K562 (cell line): ENCODE measurements at regions not wholly inside any gene's neighbourhood (a gene's known extent, or its start where the extent isn't known, plus 50 kb on each side); places are given as distances from the start of the nearest gene placed in this dataset.
A peak's percentile ranks its signal among the peaks of the same experiment; 100 is the strongest.

Experiments used
- ATAC-seq: fragments of 200-7000 bp; cut with Tn5 transposase; 3 replicates; pipeline ENCODE4 v1.9.1; 2020; ENCODE audit warnings: moderate library complexity
- BruUV-seq: library from RNA; stranded (reverse); fragments of 400-500 nt; replicated peaks from 2 replicates; lab custom pipeline; 2021; lab: Mats Ljungman, UMichigan
- CTCF ChIA-PET: fragments of 300-600 bp; formaldehyde crosslinking; extraction: SDS; loops from one replicate; lab custom pipeline; 2021; ENCODE audit warnings: low intra/inter-chr PET ratio; lab: Yijun Ruan, JAX
- POLR2A ChIA-PET: fragments of 300-600, 350-650 bp; sonication (Branson Sonifier 250); formaldehyde crosslinking; extraction: SDS; loops from one replicate; lab custom pipeline; 2021; ENCODE audit warnings: antibody characterized with exemption, inconsistent platforms; lab: Yijun Ruan, JAX
- DNase-seq, 4 experiments: peaks; one replicate each; pipeline versions ENCODE4 v3.0.0 to v3.0.0-alpha.2; 2011 to 2018; ENCODE audit warnings: low spot score in 3 of 4, mixed read lengths in 3 of 4; ENCODE audit errors: extremely low read depth in 1 of 4
- FAIRE-seq: peaks from 2 replicates; lab custom pipeline; 2011; peaks lifted over from hg19 to GRCh38; lab: Jason Lieb, UNC
- H2AFZ ChIP-seq: 2 replicates; pipeline ENCODE4 v1.6.0; 2011; ENCODE audit warnings: low read depth, low read length, control low read depth, inconsistent platforms
- H3K27ac ChIP-seq: fragments of 200-600 bp; 3 replicates; pipeline ENCODE4 v1.8.0; 2011; ENCODE audit warnings: low read depth, mild to moderate bottlenecking, control low read depth, inconsistent platforms, low read length, moderate library complexity, mixed read lengths; ENCODE audit errors: extremely low read depth
- H3K27me3 ChIP-seq, 2 experiments: fragments of 300-600 bp in 1 of 2; 2 replicates in 1 of 2; 3 replicates in 1 of 2; pipeline versions ENCODE4 v1.6.0 to v1.8.0; 2011; ENCODE audit warnings: inconsistent platforms in 2 of 2, low read length in 2 of 2, mild to moderate bottlenecking in 1 of 2, mixed read lengths in 1 of 2, moderate library complexity in 1 of 2; ENCODE audit not compliant: control insufficient read depth in 2 of 2, insufficient read depth in 2 of 2
- H3K36me3 ChIP-seq: fragments of 300-600 bp; 3 replicates; pipeline ENCODE4 v1.8.0; 2011; ENCODE audit warnings: mild to moderate bottlenecking, low read length, inconsistent platforms; ENCODE audit not compliant: control insufficient read depth, insufficient read depth
- H3K4me1 ChIP-seq, 2 experiments: fragments of 200-600 bp in 1 of 2; replicated peaks in 1 of 2; 2 replicates in 1 of 2; 3 replicates in 1 of 2; pipeline versions ENCODE4 v1.5.1 to v1.8.0; 2011; ENCODE audit warnings: inconsistent platforms in 2 of 2, low read length in 2 of 2, mild to moderate bottlenecking in 1 of 2, mixed read lengths in 1 of 2, moderate library complexity in 1 of 2; ENCODE audit not compliant: control insufficient read depth in 2 of 2, insufficient read depth in 2 of 2
- H3K4me2 ChIP-seq: 2 replicates; pipeline ENCODE4 v1.6.1; 2011; ENCODE audit warnings: low read length, control low read depth, inconsistent platforms, mixed read lengths; ENCODE audit not compliant: insufficient read depth
- H3K4me3 ChIP-seq: fragments of 200-600 bp; sonication (generic), shearing (Covaris generic); 2 replicates; pipeline ENCODE4 v1.5.1; 2016; ENCODE audit warnings: control low read depth, inconsistent platforms
- H3K79me2 ChIP-seq: fragments of 200-600 bp; 3 replicates; pipeline ENCODE4 v1.8.0; 2011; ENCODE audit warnings: low read length, inconsistent platforms; ENCODE audit not compliant: control insufficient read depth, insufficient read depth
- H3K9ac ChIP-seq, 2 experiments: 2 replicates each; pipeline versions ENCODE4 v1.6.0 to v1.6.1; 2011; ENCODE audit warnings: low read depth in 2 of 2, low read length in 2 of 2, control low read depth in 1 of 2, inconsistent platforms in 1 of 2, mild to moderate bottlenecking in 1 of 2, mixed read lengths in 1 of 2; ENCODE audit not compliant: insufficient read depth in 1 of 2
- H3K9me1 ChIP-seq: one replicate; pipeline ENCODE4 v1.6.0; 2011; ENCODE audit warnings: inconsistent platforms, mild to moderate bottlenecking, low read length, moderate library complexity; ENCODE audit not compliant: control insufficient read depth, insufficient read depth
- H3K9me3 ChIP-seq: replicated peaks from 2 replicates; pipeline ENCODE4 v1.5.1; 2011; ENCODE audit warnings: low read depth, low read length, inconsistent platforms; ENCODE audit not compliant: control insufficient read depth, insufficient read depth
- H4K20me1 ChIP-seq: replicated peaks from 2 replicates; pipeline ENCODE4 v1.6.1; 2011; ENCODE audit warnings: low read length, inconsistent platforms, mixed read lengths; ENCODE audit not compliant: control insufficient read depth, insufficient read depth
- FOXA3 ChIP-seq, 2 experiments: fragments of 450-650 bp in 1 of 2; sonication (generic) in 1 of 2; formaldehyde crosslinking; IDR thresholded peaks in 1 of 2; conservative IDR thresholded peaks in 1 of 2; 2 replicates each; pipeline versions ENCODE4 v1.4.0 to v1.8.0; 2020 to 2022; ENCODE audit warnings: mild to moderate bottlenecking in 2 of 2, missing genetic modification reagents in 1 of 2
- HNRNPUL1 ChIP-seq: fragments of 200-400 bp; formaldehyde crosslinking; IDR thresholded peaks from 2 replicates; pipeline ENCODE4 v1.6.1; 2017; ENCODE audit warnings: low read length
- MEIS2 ChIP-seq: fragments of 450-650 bp; IDR thresholded peaks from 2 replicates; pipeline ENCODE4 v1.6.1; 2014; ENCODE audit warnings: mild to moderate bottlenecking; ENCODE audit not compliant: partially characterized antibody
- PHF8 ChIP-seq: fragments of 200-600 bp; sonication (generic); IDR thresholded peaks from 2 replicates; pipeline ENCODE4 v1.6.1; 2012; ENCODE audit warnings: mixed run types, mild to moderate bottlenecking, inconsistent platforms, low read length, moderate library complexity, borderline replicate concordance
- RBBP5 ChIP-seq: fragments of 200-600 bp; sonication (generic); IDR thresholded peaks from 2 replicates; pipeline ENCODE4 v1.6.1; 2012; ENCODE audit warnings: borderline replicate concordance, mild to moderate bottlenecking, low read length, control low read depth, inconsistent platforms; ENCODE audit not compliant: insufficient read depth, poor library complexity, severe bottlenecking
- RBFOX2 ChIP-seq: fragments of 200-400 bp; formaldehyde crosslinking; IDR thresholded peaks from 2 replicates; pipeline ENCODE4 v1.6.1; 2017; ENCODE audit warnings: low read depth, mild to moderate bottlenecking, low read length, moderate library complexity
- SAFB2 ChIP-seq: fragments of 200-400 bp; formaldehyde crosslinking; IDR thresholded peaks from 2 replicates; pipeline ENCODE4 v1.6.1; 2018; ENCODE audit warnings: borderline replicate concordance, low read length, low read depth, moderate library complexity; ENCODE audit not compliant: severe bottlenecking
- TCF7 ChIP-seq: sonication (generic); IDR thresholded peaks from 2 replicates; pipeline ENCODE4 v1.6.1; 2016; ENCODE audit warnings: antibody characterized with exemption, borderline replicate concordance
- THRA ChIP-seq: fragments of 450-650 bp; IDR thresholded peaks from 2 replicates; pipeline ENCODE4 v1.6.1; 2017; ENCODE audit warnings: mild to moderate bottlenecking, moderate library complexity
- ZBTB40 ChIP-seq, 2 experiments: fragments of 450-650 bp in 1 of 2; sonication (generic) in 1 of 2; formaldehyde crosslinking in 1 of 2; IDR thresholded peaks; 2 replicates each; pipeline versions ENCODE4 v1.7.1 to v1.9.0; 2016 to 2022; ENCODE audit warnings: inconsistent platforms in 1 of 2, mild to moderate bottlenecking in 1 of 2, missing genetic modification reagents in 1 of 2
- ZNF23 ChIP-seq: fragments of 250-450 bp; sonication (Bioruptor Pico); IDR thresholded peaks from 2 replicates; pipeline ENCODE4 v1.4.0; 2020; ENCODE audit warnings: mild to moderate bottlenecking
- ZNF785 ChIP-seq: fragments of 250-450 bp; sonication (Bioruptor Pico); IDR thresholded peaks from 2 replicates; pipeline ENCODE4 v1.4.0; 2020; ENCODE audit warnings: mild to moderate bottlenecking
- WGBS: fragments of 100-300 bp; shearing (Covaris generic); methylation state at CpG from one replicate; pipeline ENCODE4 v1.1.6; 2016; ENCODE audit warnings: low coverage, mixed read lengths; ENCODE audit not compliant: insufficient coverage; ENCODE audit errors: missing lambda C conversion rate; 5-methylcytosine and 5-hydroxymethylcytosine counted together
- in situ Hi-C: fragments of 300-500 bp; cut with MboI; formaldehyde crosslinking; loops from 4 replicates; pipeline ENCODE4 v1.15.0; 2018; ENCODE audit warnings: inconsistent platforms, mixed read lengths
- intact Hi-C: fragments of 100-400 bp; cut with micrococcal nuclease; formaldehyde crosslinking; loops from 2 replicates; pipeline ENCODE4 v1.14.2; 2022

GRCh38 chr1:9435153-9435636, 104.1 kb upstream of the SLC25A33 start:
- H3K4me1 ChIP-seq = peaks cover 0 to 7% of the 10 kb centered on the region in 2 experiments; a peak in 1 of 5 replicates
- no peaks in the 10 kb centered on the region for H3K36me3 ChIP-seq
- H3K9ac ChIP-seq = no peak overlapping the region
- ChIA-PET CTCF (no interaction called here), POLR2A (interaction anchor here (0.6 kb wide), 1 partner anchor 11 kb away, joined by 3 read pairs; no protein-coding TSS in a partner anchor)
- H3K4me3 ChIP-seq = no peak overlapping the region
- DNase-seq = no peak
- 3% methylated on average over 4 of the region's 4 CpGs for WGBS
- H3K9me3 ChIP-seq = no peaks in the 10 kb centered on the region
- H3K27ac ChIP-seq = no peak overlapping the region
- no peak overlapping the region for H2AFZ ChIP-seq
- ATAC-seq = no peak
- in situ Hi-C loops (no loop called here), intact Hi-C loops (no loop called here)
- H3K4me2 ChIP-seq = no peak overlapping the region
- H3K9me1 ChIP-seq = no peaks in the 10 kb centered on the region
- no peaks in the 10 kb centered on the region for H4K20me1 ChIP-seq
- no TSS peak for BruUV-seq
- peaks cover 17 to 38% of the 10 kb centered on the region in 2 experiments; a peak in 4 of 5 replicates for H3K27me3 ChIP-seq
- no peak for FAIRE-seq
- H3K79me2 ChIP-seq = no peaks in the 10 kb centered on the region
- peak; percentile 53 for TF ChIP-seq MEIS2
- TF ChIP-seq ZNF23 (CRISPR knock-in tag) = no peak
- TF ChIP-seq PHF8 = no peak
- no peak for TF ChIP-seq TCF7
- TF ChIP-seq FOXA3 (CRISPR knock-in tag; conservative IDR thresholded peaks at IDR 0.05 in 1 of 2, IDR thresholded peaks at IDR 0.05 in 1 of 2) = peak in 1 of 2 experiments; percentile 95; a peak in 2 of 4 replicates
- no peak for TF ChIP-seq HNRNPUL1
- TF ChIP-seq THRA = no peak
- no peak for TF ChIP-seq SAFB2
- TF ChIP-seq RBFOX2 = no peak
- TF ChIP-seq ZNF785 (CRISPR knock-in tag) = no peak
- no peak for TF ChIP-seq ZBTB40 (IDR thresholded peaks at IDR 0.05)
- TF ChIP-seq ZBTB40 (CRISPR knock-in tag; IDR thresholded peaks at IDR 0.05) = no peak
- TF ChIP-seq RBBP5 = no peak
